HCT116 (cell line): ENCODE measurements at regions not wholly inside any gene's neighbourhood (a gene's known extent, or its start where the extent isn't known, plus 50 kb on each side); places are given as distances from the start of the nearest gene placed in this dataset.

Experiments
- ATAC-seq: fragments of 200-7000 bp; cut with Tn5 transposase; 2 replicates; pipeline ENCODE4 v1.9.1; 2020; ENCODE audit warnings: mild to moderate bottlenecking, moderate library complexity
- BruUV-seq: library from RNA; stranded (reverse); fragments of 400-500 nt; replicated peaks from 2 replicates; lab custom pipeline; 2021; lab: Mats Ljungman, UMichigan
- CTCF ChIA-PET: fragments of 300-600 bp; sonication (Branson Sonifier 250); formaldehyde crosslinking; loops from one replicate; lab custom pipeline; 2021; ENCODE audit warnings: antibody characterized with exemption; lab: Charles Lee
- POLR2A ChIA-PET: fragments of 300-600, 350-600 bp; sonication (Branson Sonifier 250); formaldehyde crosslinking; loops from one replicate; lab custom pipeline; 2021; ENCODE audit warnings: antibody characterized with exemption; lab: Charles Lee
- RAD21 ChIA-PET, 2 experiments: fragments of 300-600 bp; sonication (Branson Sonifier 250); formaldehyde crosslinking; loops; one replicate each; lab custom pipeline; 2023; ENCODE audit warnings: low total read pairs in 2 of 2; ENCODE audit not compliant: uncharacterized antibody in 2 of 2, unreplicated experiment in 2 of 2, low non-redundant PET in 1 of 2; lab: Charles Lee
- DNase-seq: peaks from one replicate; pipeline ENCODE4 v3.0.0-alpha.2; 2010; ENCODE audit warnings: low read depth, low spot score
- H2AFZ ChIP-seq: fragments of 200-600 bp; shearing (Covaris generic), sonication (generic); 2 replicates; pipeline ENCODE4 v1.6.1; 2017; ENCODE audit warnings: low read depth, mixed run types, mixed read lengths, antibody characterized with exemption, low read length; ENCODE audit not compliant: poor library complexity, severe bottlenecking
- H3K27ac ChIP-seq: 2 replicates; pipeline ENCODE4 v1.5.1; 2012; ENCODE audit warnings: low read depth, low read length
- H3K27me3 ChIP-seq: fragments of 200-600 bp; sonication (generic); 2 replicates; pipeline ENCODE4 v1.6.1; 2016; ENCODE audit warnings: mixed run types, low read length, mixed read lengths; ENCODE audit not compliant: insufficient read depth
- H3K36me3 ChIP-seq, 2 experiments: fragments of 200-500 bp in 1 of 2; fragments of 200-600 bp in 1 of 2; sonication (Bioruptor generic) in 1 of 2; sonication (generic) in 1 of 2; 2 replicates each; pipeline versions ENCODE4 v1.5.1 to v1.6.1; 2014 to 2016; ENCODE audit warnings: low read length in 2 of 2, inconsistent platforms in 1 of 2, mixed read lengths in 1 of 2, mixed run types in 1 of 2; ENCODE audit not compliant: insufficient read depth in 2 of 2, control insufficient read depth in 1 of 2
- H3K4me1 ChIP-seq, 2 experiments: fragments of 200-600 bp in 1 of 2; sonication (generic) in 1 of 2; 2 replicates each; pipeline versions ENCODE4 v1.5.1 to v1.6.1; 2012 to 2017; ENCODE audit warnings: low read length in 2 of 2, inconsistent platforms in 1 of 2, mild to moderate bottlenecking in 1 of 2, mixed read lengths in 1 of 2, mixed run types in 1 of 2, moderate library complexity in 1 of 2; ENCODE audit not compliant: insufficient read depth in 2 of 2, control insufficient read depth in 1 of 2
- H3K4me2 ChIP-seq: fragments of 200-600 bp; sonication (generic); 2 replicates; pipeline ENCODE4 v1.6.1; 2017; ENCODE audit warnings: mixed run types, low read length, mixed read lengths
- H3K4me3 ChIP-seq, 2 experiments: fragments of 200-600 bp in 1 of 2; sonication (generic) in 1 of 2; replicated peaks in 1 of 2; 2 replicates each; pipeline ENCODE4 v1.5.1; 2011 to 2016; ENCODE audit warnings: low read length in 2 of 2, control low read depth in 1 of 2, low read depth in 1 of 2, mild to moderate bottlenecking in 1 of 2, mixed read lengths in 1 of 2, mixed run types in 1 of 2
- H3K79me2 ChIP-seq: fragments of 200-600 bp; sonication (generic); 2 replicates; pipeline ENCODE4 v1.6.1; 2017; ENCODE audit warnings: mild to moderate bottlenecking, mixed run types, low read length, moderate library complexity, mixed read lengths; ENCODE audit not compliant: insufficient read depth
- H3K9ac ChIP-seq: fragments of 200-600 bp; sonication (generic); 2 replicates; pipeline ENCODE4 v1.6.1; 2016; ENCODE audit warnings: low read length, mixed read lengths
- H3K9me2 ChIP-seq: fragments of 200-600 bp; sonication (generic), shearing (Covaris generic); 2 replicates; pipeline ENCODE4 v1.6.1; 2017; ENCODE audit warnings: mixed run types, mild to moderate bottlenecking, moderate library complexity; ENCODE audit not compliant: insufficient read depth
- H3K9me3 ChIP-seq, 2 experiments: fragments of 200-500 bp in 1 of 2; fragments of 200-600 bp in 1 of 2; sonication (Bioruptor generic) in 1 of 2; sonication (generic) in 1 of 2; 2 replicates each; pipeline ENCODE4 v1.6.1; 2014 to 2017; ENCODE audit warnings: low read length in 2 of 2, mixed read lengths in 2 of 2, inconsistent platforms in 1 of 2, low read depth in 1 of 2, mild to moderate bottlenecking in 1 of 2, mixed run types in 1 of 2, moderate library complexity in 1 of 2; ENCODE audit not compliant: control insufficient read depth in 1 of 2, insufficient read depth in 1 of 2
- H4K20me1 ChIP-seq: fragments of 200-600 bp; sonication (generic), shearing (Covaris generic); 2 replicates; pipeline ENCODE4 v1.6.1; 2017; ENCODE audit warnings: mixed run types, mild to moderate bottlenecking, moderate library complexity; ENCODE audit not compliant: insufficient read depth
- CBX3 ChIP-seq: IDR thresholded peaks from 2 replicates; pipeline ENCODE4 v1.6.1; 2012; ENCODE audit warnings: low read depth
- CEBPB ChIP-seq: IDR thresholded peaks from 2 replicates; pipeline ENCODE4 v1.6.1; 2012; ENCODE audit warnings: low read depth
- EZH2 ChIP-seq: fragments of 200-600 bp; sonication (generic); IDR thresholded peaks from 2 replicates; pipeline ENCODE4 v1.6.1; 2017; ENCODE audit warnings: antibody characterized with exemption, mixed run types
- FOSL1 ChIP-seq: IDR thresholded peaks from 2 replicates; pipeline ENCODE4 v1.6.1; 2012; ENCODE audit warnings: low read depth
- MAX ChIP-seq: IDR thresholded peaks from 2 replicates; pipeline ENCODE4 v1.6.1; 2012
- POLR2AphosphoS5 ChIP-seq: IDR thresholded peaks from 2 replicates; pipeline ENCODE4 v1.6.1; 2011; ENCODE audit warnings: mild to moderate bottlenecking, low read depth, low read length, moderate library complexity
- RAD21 ChIP-seq: IDR thresholded peaks from 2 replicates; pipeline ENCODE4 v1.6.1; 2012; ENCODE audit warnings: low read depth, mild to moderate bottlenecking
- SP1 ChIP-seq: IDR thresholded peaks from 2 replicates; pipeline ENCODE4 v1.6.1; 2012; ENCODE audit warnings: low read depth
- SRF ChIP-seq: IDR thresholded peaks from 2 replicates; pipeline ENCODE4 v1.6.1; 2012; ENCODE audit warnings: low read depth
- TCF7L2 ChIP-seq: IDR thresholded peaks from 2 replicates; pipeline ENCODE4 v1.7.0; 2011; ENCODE audit warnings: borderline replicate concordance, inconsistent platforms; ENCODE audit not compliant: insufficient read depth, insufficient read length; ENCODE audit errors: extremely low read depth
- YY1 ChIP-seq: IDR thresholded peaks from 2 replicates; pipeline ENCODE4 v1.6.1; 2011; ENCODE audit warnings: low read length, low read depth, moderate library complexity, mild to moderate bottlenecking; ENCODE audit not compliant: insufficient replicate concordance; ENCODE audit errors: extremely low read depth
- ZBTB33 ChIP-seq: IDR thresholded peaks from 2 replicates; pipeline ENCODE4 v1.6.1; 2011; ENCODE audit warnings: mild to moderate bottlenecking, low read length, moderate library complexity; ENCODE audit not compliant: insufficient replicate concordance; ENCODE audit errors: extremely low read depth
- ZFX ChIP-seq: fragments of 450-650 bp; IDR thresholded peaks from 2 replicates; pipeline ENCODE4 v1.6.1; 2017
- intact Hi-C: fragments of 100-400 bp; cut with micrococcal nuclease; formaldehyde crosslinking; loops from 2 replicates; pipeline ENCODE4 v1.10.0; 2022

GRCh38 chr14:53615252-53615651, 341.4 kb downstream of the BMP4 start:
- Histone ChIP-seq H3K9me3 (no peaks in the 10 kb centered on the region), H3K36me3 (no peaks in the 10 kb centered on the region), H2AFZ (no peak overlapping the region), H3K79me2 (no peaks in the 10 kb centered on the region), H3K4me1 (peaks cover 30 to 45% of the 10 kb centered on the region in 2 experiments), H3K27ac (peak overlapping the region; percentile 90; the same call in 1 of the 2 replicates), H3K4me2 (no peak overlapping the region), H4K20me1 (no peaks in the 10 kb centered on the region), H3K27me3 (no peaks in the 10 kb centered on the region), H3K9ac (no peak overlapping the region)
- DNase-seq (no peak), ATAC-seq (no peak)
- ChIA-PET CTCF (no interaction called here), POLR2A (no interaction called here), RAD21 (no interaction called here)
- intact Hi-C loops: no loop called here
- BruUV-seq: no TSS peak
- TF ChIP-seq EZH2: no peak
- TF ChIP-seq CEBPB: peak; percentile 20; the same call in 1 of the 2 replicates
- TF ChIP-seq RAD21: no peak
- no peak for TF ChIP-seq FOSL1
- no peak for TF ChIP-seq SP1
- TF ChIP-seq TCF7L2: peak; percentile 41
- TF ChIP-seq, all 23 proteins: peak for 2
- H3K9me2 ChIP-seq: no peaks in the 10 kb centered on the region
- H3K4me3 ChIP-seq: no peak overlapping the region

GRCh38 chr14:53613404-53614253, 343.0 kb downstream of the BMP4 start:
- intact Hi-C loops: no loop called here
- peak; percentile 87 for ATAC-seq
- Histone ChIP-seq H3K9ac (peak overlapping the region; percentile 56), H3K9me2 (no peaks in the 10 kb centered on the region), H3K27ac (peak overlapping the region; percentile 90), H3K36me3 (no peaks in the 10 kb centered on the region), H3K4me3 (peak overlapping the region; percentile 2 to 47), H2AFZ (peak overlapping the region; percentile 59), H3K4me2 (peak overlapping the region; percentile 81), H3K9me3 (no peaks in the 10 kb centered on the region), H3K79me2 (no peaks in the 10 kb centered on the region), H3K4me1 (peaks cover 38 to 45% of the 10 kb centered on the region in 2 experiments), H4K20me1 (no peaks in the 10 kb centered on the region), H3K27me3 (no peaks in the 10 kb centered on the region)
- ChIA-PET POLR2A (interaction anchor here (1.2 to 1.7 kb wide), 3 partner anchors 8 to 15 kb away, joined by 3 to 5 read pairs (median 4); no protein-coding TSS in a partner anchor), RAD21 (no interaction called here), CTCF (no interaction called here)
- DNase-seq: peak; percentile 86
- BruUV-seq: no TSS peak
- peak; percentile 93 for TF ChIP-seq SP1
- peak; percentile 47 for TF ChIP-seq CEBPB
- peak; percentile 50 for TF ChIP-seq RAD21
- peak; percentile 47; the same call in 1 of the 2 replicates for TF ChIP-seq POLR2AphosphoS5
- TF ChIP-seq ZFX: no peak
- TF ChIP-seq CBX3: peak; percentile 95
- peak; percentile 64; the same call in 1 of the 2 replicates for TF ChIP-seq MAX
- peak; percentile 65 for TF ChIP-seq YY1
- TF ChIP-seq TCF7L2: peak; percentile 99
- TF ChIP-seq ZBTB33: no peak
- peak; percentile 76 for TF ChIP-seq SRF
